Erythroblast (primary cell): ENCODE measurements at regions not wholly inside any gene's neighbourhood (a gene's known extent, or its start where the extent isn't known, plus 50 kb on each side); places are given as distances from the start of the nearest gene placed in this dataset.

Source experiments
- GATA1 ChIP-seq: IDR thresholded peaks from 2 replicates; pipeline ENCODE4 v1.6.1; 2011; ENCODE audit warnings: low read depth, mild to moderate bottlenecking, control low read depth, low read length, moderate library complexity
- POLR2A ChIP-seq: IDR thresholded peaks from 2 replicates; pipeline ENCODE4 v1.6.1; 2011; ENCODE audit warnings: mild to moderate bottlenecking, low read length

GRCh38 chr1:242871471-242872030 lies 347.1 kb upstream of the PLD5 start:
- TF ChIP-seq POLR2A (no peak), GATA1 (no peak)
